NCI-H510A (cell line): ENCODE measurements at regions not wholly inside any gene's neighbourhood (a gene's known extent, or its start where the extent isn't known, plus 50 kb on each side); places are given as distances from the start of the nearest gene placed in this dataset.
"Not testable (repeated sequence)": the region's sequence is repeated elsewhere in the genome, so short reads cannot be mapped to it uniquely, and the experiment has no call there.

Experiments used
- DNase-seq: peaks from one replicate; lab custom pipeline; 2025; lab: John Stamatoyannopoulos, UW

- DNase-seq = no peak
Measured at GRCh38 chr18:39611381-39612100, 2045.9 kb upstream of the CELF4 start.

GRCh38 chr18:39607034-39607433 lies 2041.4 kb upstream of the CELF4 start:
- no peak for DNase-seq

GRCh38 chr18:39604836-39605235 lies 2039.2 kb upstream of the CELF4 start:
- DNase-seq = no peak

- DNase-seq = peak; percentile 46
Measured at GRCh38 chr18:39602131-39602530, 2036.5 kb upstream of the CELF4 start.

- no peak for DNase-seq
Measured at GRCh38 chr18:39600894-39601293, 2035.3 kb upstream of the CELF4 start.

GRCh38 chr18:39599251-39599650 lies 2033.7 kb upstream of the CELF4 start:
- no peak for DNase-seq

- DNase-seq = no peak
Measured at GRCh38 chr18:39596891-39597290, 2031.3 kb upstream of the CELF4 start.

- no peak for DNase-seq
Measured at GRCh38 chr18:39596221-39596620, 2030.6 kb upstream of the CELF4 start.

- no peak for DNase-seq
Measured at GRCh38 chr18:39594206-39594605, 2028.6 kb upstream of the CELF4 start.

- DNase-seq = no peak
Measured at GRCh38 chr18:39591649-39592048, 2026.1 kb upstream of the CELF4 start.

GRCh38 chr18:39589496-39589895 lies 2023.9 kb upstream of the CELF4 start:
- DNase-seq = no peak

- DNase-seq = no peak
Measured at GRCh38 chr18:39587586-39587985, 2022.0 kb upstream of the CELF4 start.

- DNase-seq = no peak
Measured at GRCh38 chr18:39586741-39587140, 2021.1 kb upstream of the CELF4 start.

GRCh38 chr18:39574897-39575296 lies 2009.3 kb upstream of the CELF4 start:
- no peak for DNase-seq

- DNase-seq = no peak
Measured at GRCh38 chr18:39571511-39571910, 2005.9 kb upstream of the CELF4 start.

GRCh38 chr18:39565551-39566230 lies 2000.1 kb upstream of the CELF4 start:
- DNase-seq = not testable (repeated sequence)

- peak; percentile 12 for DNase-seq
Measured at GRCh38 chr18:39564716-39565115, 1999.1 kb upstream of the CELF4 start.

- no peak for DNase-seq
Measured at GRCh38 chr18:39561126-39561525, 1995.5 kb upstream of the CELF4 start.

- no peak for DNase-seq
Measured at GRCh38 chr18:39558658-39559057, 1993.1 kb upstream of the CELF4 start.

- DNase-seq = no peak
Measured at GRCh38 chr18:39555496-39555895, 1989.9 kb upstream of the CELF4 start.

GRCh38 chr18:39550701-39551100 lies 1985.1 kb upstream of the CELF4 start:
- DNase-seq = no peak

- no peak for DNase-seq
Measured at GRCh38 chr18:39549144-39549543, 1983.5 kb upstream of the CELF4 start.

- DNase-seq = no peak
Measured at GRCh38 chr18:39531659-39532058, 1966.1 kb upstream of the CELF4 start.

GRCh38 chr18:39529358-39529757 lies 1963.8 kb upstream of the CELF4 start:
- no peak for DNase-seq
